IMR-90 (cell line): ENCODE measurements at regions not wholly inside any gene's neighbourhood (a gene's known extent, or its start where the extent isn't known, plus 50 kb on each side); places are given as distances from the start of the nearest gene placed in this dataset.

Experiments used
- ATAC-seq: fragments of 200-7000 bp; cut with Tn5 transposase; 2 replicates; pipeline ENCODE4 v1.9.1; 2020; ENCODE audit warnings: low read depth, mild to moderate bottlenecking, moderate library complexity
- BruUV-seq: library from RNA; stranded (reverse); fragments of 400-500 nt; replicated peaks from 2 replicates; lab custom pipeline; 2021; lab: Mats Ljungman, UMichigan
- CTCF ChIA-PET: fragments of 300-600 bp; formaldehyde crosslinking; extraction: SDS; loops from one replicate; lab custom pipeline; 2021; ENCODE audit warnings: antibody characterized with exemption; lab: Yijun Ruan, JAX
- POLR2A ChIA-PET: fragments of 300-600 bp; sonication (Branson Sonifier 250); formaldehyde crosslinking; loops from one replicate; lab custom pipeline; 2022; ENCODE audit warnings: antibody characterized with exemption; ENCODE audit not compliant: unreplicated experiment; lab: Charles Lee
- DNase-seq: peaks from one replicate; pipeline ENCODE4 v3.0.0; 2013
- H2AFZ ChIP-seq: replicated peaks from 2 replicates; pipeline ENCODE3; 2013; ENCODE audit warnings: low read length, mild to moderate bottlenecking; ENCODE audit not compliant: poor library complexity
- H2AK5ac ChIP-seq: 2 replicates; pipeline ENCODE4 v1.6.1; 2013; ENCODE audit warnings: low read depth, low read length, inconsistent platforms
- H2AK9ac ChIP-seq: replicated peaks from 2 replicates; pipeline ENCODE3; 2013; ENCODE audit warnings: mild to moderate bottlenecking, low read depth, low read length, moderate library complexity; ENCODE audit not compliant: poor library complexity
- H2BK120ac ChIP-seq: 2 replicates; pipeline ENCODE4 v1.6.1; 2013; ENCODE audit warnings: low read depth, low read length, inconsistent platforms
- H2BK15ac ChIP-seq: 3 replicates; pipeline ENCODE4 v1.6.1; 2013; ENCODE audit warnings: low read depth, low read length, inconsistent platforms
- H2BK20ac ChIP-seq: 2 replicates; pipeline ENCODE4 v1.6.1; 2013; ENCODE audit warnings: low read depth, mild to moderate bottlenecking, inconsistent platforms, low read length, moderate library complexity
- H2BK5ac ChIP-seq: 2 replicates; pipeline ENCODE4 v1.6.1; 2013; ENCODE audit warnings: mild to moderate bottlenecking, low read depth, low read length, inconsistent platforms; ENCODE audit not compliant: poor library complexity, severe bottlenecking
- H3K14ac ChIP-seq: replicated peaks from 2 replicates; pipeline ENCODE4 v1.6.1; 2013; ENCODE audit warnings: low read depth, low read length, inconsistent platforms
- H3K18ac ChIP-seq: 2 replicates; pipeline ENCODE4 v1.6.1; 2013; ENCODE audit warnings: low read depth, low read length, control low read depth
- H3K23ac ChIP-seq: 2 replicates; pipeline ENCODE4 v1.6.1; 2013; ENCODE audit warnings: low read depth, low read length, inconsistent platforms
- H3K27ac ChIP-seq: 2 replicates; pipeline ENCODE4 v1.5.1; 2013; ENCODE audit warnings: mild to moderate bottlenecking, control low read depth, low read length; ENCODE audit not compliant: insufficient read depth
- H3K27me3 ChIP-seq: 2 replicates; pipeline ENCODE4 v1.6.1; 2013; ENCODE audit warnings: low read length; ENCODE audit not compliant: control insufficient read depth, insufficient read depth
- H3K36me3 ChIP-seq: 2 replicates; pipeline ENCODE4 v1.6.1; 2013; ENCODE audit warnings: low read length, mixed read lengths; ENCODE audit not compliant: control insufficient read depth, insufficient read depth
- H3K4ac ChIP-seq: 2 replicates; pipeline ENCODE4 v1.6.1; 2013; ENCODE audit warnings: low read depth, low read length, inconsistent platforms
- H3K4me1 ChIP-seq: 2 replicates; pipeline ENCODE4 v1.6.1; 2013; ENCODE audit warnings: low read length, mixed read lengths; ENCODE audit not compliant: control insufficient read depth, insufficient read depth
- H3K4me2 ChIP-seq: 2 replicates; pipeline ENCODE4 v1.6.1; 2013; ENCODE audit warnings: low read depth, mild to moderate bottlenecking, control low read depth, low read length, moderate library complexity
- H3K4me3 ChIP-seq: 2 replicates; pipeline ENCODE4 v1.5.1; 2013; ENCODE audit warnings: low read depth, mild to moderate bottlenecking, control low read depth, low read length, moderate library complexity; ENCODE audit not compliant: insufficient read depth
- H3K56ac ChIP-seq: 2 replicates; pipeline ENCODE4 v1.6.1; 2013; ENCODE audit warnings: low read length, inconsistent platforms; ENCODE audit not compliant: insufficient read depth; ENCODE audit errors: extremely low read depth
- H3K79me1 ChIP-seq, 2 experiments: 2 replicates each; pipeline ENCODE4 v1.6.1; 2013; ENCODE audit warnings: low read length in 2 of 2, inconsistent platforms in 1 of 2, low read depth in 1 of 2
- H3K9ac ChIP-seq: 2 replicates; pipeline ENCODE4 v1.6.1; 2013; ENCODE audit warnings: low read depth, low read length, control low read depth
- H3K9me1 ChIP-seq: 2 replicates; pipeline ENCODE4 v1.6.1; 2013; ENCODE audit warnings: low read length, inconsistent platforms; ENCODE audit not compliant: insufficient read depth
- H3K9me3 ChIP-seq: 2 replicates; pipeline ENCODE4 v1.6.1; 2013; ENCODE audit warnings: low read length; ENCODE audit not compliant: control insufficient read depth, insufficient read depth
- H4K20me1 ChIP-seq: 2 replicates; pipeline ENCODE4 v1.6.1; 2013; ENCODE audit warnings: low read length, inconsistent platforms; ENCODE audit not compliant: insufficient read depth
- H4K5ac ChIP-seq: 2 replicates; pipeline ENCODE4 v1.6.1; 2013; ENCODE audit warnings: mild to moderate bottlenecking, low read depth, low read length, control low read depth
- H4K8ac ChIP-seq, 2 experiments: 2 replicates each; pipeline ENCODE4 v1.6.1; 2013; ENCODE audit warnings: low read depth in 2 of 2, low read length in 2 of 2, control low read depth in 1 of 2, inconsistent platforms in 1 of 2
- H4K91ac ChIP-seq: 2 replicates; pipeline ENCODE4 v1.6.1; 2013; ENCODE audit warnings: low read depth, low read length, inconsistent platforms; ENCODE audit not compliant: insufficient read depth
- BHLHE40 ChIP-seq: fragments of 150-350 bp; IDR thresholded peaks from 2 replicates; pipeline ENCODE4 v1.6.1; 2016; ENCODE audit warnings: mild to moderate bottlenecking, low read depth, low read length
- CEBPB ChIP-seq: IDR thresholded peaks from 2 replicates; pipeline ENCODE4 v1.6.1; 2012; ENCODE audit warnings: low read depth, low read length, improper control_type of control experiment
- CHD1 ChIP-seq: IDR thresholded peaks from 2 replicates; pipeline ENCODE4 v1.6.1; 2012; ENCODE audit warnings: low read depth, low read length, improper control_type of control experiment
- CTCF ChIP-seq: conservative IDR thresholded peaks from 2 replicates; pipeline ENCODE4 v1.5.1; 2012; ENCODE audit warnings: mild to moderate bottlenecking, low read depth, low read length, improper control_type of control experiment
- ELK1 ChIP-seq: fragments of 150-350 bp; IDR thresholded peaks from 2 replicates; pipeline ENCODE4 v1.6.1; 2016; ENCODE audit warnings: low read depth, mild to moderate bottlenecking, low read length, moderate library complexity, borderline replicate concordance
- FOS ChIP-seq: fragments of 150-350 bp; IDR thresholded peaks from 2 replicates; pipeline ENCODE4 v1.6.1; 2016; ENCODE audit warnings: low read depth, low read length
- MAFK ChIP-seq: IDR thresholded peaks from 2 replicates; pipeline ENCODE4 v1.6.1; 2012; ENCODE audit warnings: low read depth, low read length, improper control_type of control experiment
- MAZ ChIP-seq: IDR thresholded peaks from 2 replicates; pipeline ENCODE4 v1.6.1; 2012; ENCODE audit warnings: low read depth, mild to moderate bottlenecking, low read length, improper control_type of control experiment, moderate library complexity, borderline replicate concordance
- MXI1 ChIP-seq: IDR thresholded peaks from 2 replicates; pipeline ENCODE4 v1.6.1; 2012; ENCODE audit warnings: low read depth, mild to moderate bottlenecking, low read length, moderate library complexity, borderline replicate concordance
- NFE2L2 ChIP-seq: fragments of 150-350 bp; IDR thresholded peaks from 2 replicates; pipeline ENCODE4 v1.6.1; 2016; ENCODE audit warnings: low read depth, mild to moderate bottlenecking, low read length
- POLR2A ChIP-seq: IDR thresholded peaks from 2 replicates; pipeline ENCODE4 v1.6.1; 2012; ENCODE audit warnings: mild to moderate bottlenecking, low read depth, low read length
- RAD21 ChIP-seq: IDR thresholded peaks from 2 replicates; pipeline ENCODE4 v1.6.1; 2012; ENCODE audit warnings: low read length, improper control_type of control experiment
- RCOR1 ChIP-seq: IDR thresholded peaks from 2 replicates; pipeline ENCODE4 v1.6.1; 2012; ENCODE audit warnings: mild to moderate bottlenecking, low read length, improper control_type of control experiment; ENCODE audit not compliant: insufficient replicate concordance
- RFX5 ChIP-seq: IDR thresholded peaks from 2 replicates; pipeline ENCODE4 v1.8.0; 2012; ENCODE audit warnings: low read depth, mild to moderate bottlenecking, low read length, moderate library complexity
- USF2 ChIP-seq: fragments of 150-350 bp; IDR thresholded peaks from 2 replicates; pipeline ENCODE4 v1.6.1; 2017; ENCODE audit warnings: mild to moderate bottlenecking, antibody characterized with exemption, low read length, low read depth
- WGBS, 2 experiments: methylation state at CpG; one replicate each; pipeline versions ENCODE4 v1.1.5 to v1.1.7; 2013; ENCODE audit warnings: missing lambda C conversion rate in 2 of 2; ENCODE audit not compliant: insufficient read length in 1 of 2; ENCODE audit errors: extremely low coverage in 2 of 2; 5-methylcytosine and 5-hydroxymethylcytosine counted together
- dilution Hi-C: fragments of 300-500 bp; cut with HindIII; formaldehyde crosslinking; loops from one replicate; pipeline ENCODE4 v1.14.3; 2018; ENCODE audit warnings: low sequenced_read_pairs; ENCODE audit not compliant: unreplicated experiment
- in situ Hi-C: fragments of 300-500 bp; cut with MboI; formaldehyde crosslinking; loops from 3 replicates; pipeline ENCODE4 v1.14.3; 2019; ENCODE audit warnings: low sequenced_read_pairs, inconsistent platforms, mixed read lengths
- intact Hi-C: fragments of 100-400 bp; cut with micrococcal nuclease; formaldehyde crosslinking; loops from 2 replicates; pipeline ENCODE4 v1.10.0; 2022

GRCh38 chrX:82585868-82586267 is 922.2 kb upstream of the POU3F4 start:
- DNase-seq (no peak), ATAC-seq (no peak)
- H4K91ac ChIP-seq = no peak overlapping the region
- H2AK9ac ChIP-seq = no peak overlapping the region
- no peak overlapping the region for H2AK5ac ChIP-seq
- H2BK5ac ChIP-seq = no peak overlapping the region
- no peaks in the 10 kb centered on the region for H3K27me3 ChIP-seq
- ChIA-PET POLR2A (no interaction called here), CTCF (no interaction called here)
- intact Hi-C loops (no loop called here), in situ Hi-C loops (no loop called here), dilution Hi-C loops (no loop called here)
- H4K8ac ChIP-seq = no peak overlapping the region
- H3K36me3 ChIP-seq = no peaks in the 10 kb centered on the region
- no peaks in the 10 kb centered on the region for H3K9me1 ChIP-seq
- no CpG with 5 or more reads among the region's 3 CpGs for WGBS, 2 experiments
- no peak overlapping the region for H3K4ac ChIP-seq
- BruUV-seq = no TSS peak
- no peak overlapping the region for H2BK120ac ChIP-seq
- no peak overlapping the region for H2BK15ac ChIP-seq
- no peaks in the 10 kb centered on the region for H3K4me1 ChIP-seq
- no peak overlapping the region for H3K27ac ChIP-seq
- H2AFZ ChIP-seq = no peak overlapping the region
- no peak overlapping the region for H3K18ac ChIP-seq
- H3K79me1 ChIP-seq = no peaks in the 10 kb centered on the region
- no peak overlapping the region for H2BK20ac ChIP-seq
- no peak overlapping the region for H3K4me2 ChIP-seq
- H3K14ac ChIP-seq = no peak overlapping the region
- H4K20me1 ChIP-seq = no peaks in the 10 kb centered on the region
- TF ChIP-seq MAZ = no peak
- no peak for TF ChIP-seq BHLHE40
- no peak for TF ChIP-seq RCOR1
- TF ChIP-seq ELK1 = no peak
- no peak for TF ChIP-seq CTCF
- no peak for TF ChIP-seq MAFK
- no peak for TF ChIP-seq CHD1
- TF ChIP-seq USF2 = no peak
- no peak for TF ChIP-seq RAD21
- TF ChIP-seq NFE2L2 = no peak
- no peak for TF ChIP-seq FOS
- no peak for TF ChIP-seq RFX5
- TF ChIP-seq MXI1 = no peak
- no peak for TF ChIP-seq CEBPB
- no peak for TF ChIP-seq POLR2A
- H3K9ac ChIP-seq = no peak overlapping the region
- no peak overlapping the region for H3K56ac ChIP-seq
- no peak overlapping the region for H4K5ac ChIP-seq
- peaks cover 2% of the 10 kb centered on the region; the same call in 1 of the 2 replicates for H3K9me3 ChIP-seq
- no peak overlapping the region for H3K23ac ChIP-seq
- no peak overlapping the region for H3K4me3 ChIP-seq
